ENCODE measurements at regions not wholly inside any gene's neighbourhood (a gene's known extent, or its start where the extent isn't known, plus 50 kb on each side); places are given as distances from the start of the nearest gene placed in this dataset.

GRCh38 chr9:543478-543877 is 298.0 kb upstream of the DMRT1 start:
- peaks cover 0 to 21% (median 0%) of the 10 kb centered on the region in 6 donors for H3K4me1 ChIP-seq
- no peaks in the 10 kb centered on the region for H3K36me3 ChIP-seq
- no peak overlapping the region for H3K4me3 ChIP-seq
- no peak for DNase-seq
- 44 to 83% (median 72%) methylated on average over 4 of the region's 4 CpGs for WGBS, 5 donors
- peaks cover 0 to 10% (median 0%) of the 10 kb centered on the region in 8 donors for H3K9me3 ChIP-seq
- intact Hi-C loops (cut with DNase I; ENCODE audit: low total_unique reads), result no loop called here
- TF ChIP-seq POLR2AphosphoS5 (IDR thresholded peaks at IDR 0.05) (no peak), CTCF (IDR thresholded peaks at IDR 0.05 in 8 of 11, conservative IDR thresholded peaks at IDR 0.05 in 3 of 11) (no peak), POLR2A (IDR thresholded peaks at IDR 0.05) (no peak)
- H3K27me3 ChIP-seq (replicated peaks in 1 of 7), result no peaks in the 10 kb centered on the region
- no peak overlapping the region for H3K27ac ChIP-seq

GRCh38 chr9:545480-545879 is 296.0 kb upstream of the DMRT1 start:
- DNase-seq, result no peak
- intact Hi-C loops (cut with DNase I; ENCODE audit: low total_unique reads), result no loop called here
- no peak for TF ChIP-seq POLR2A (IDR thresholded peaks at IDR 0.05)
- no peak for TF ChIP-seq POLR2AphosphoS5 (IDR thresholded peaks at IDR 0.05)
- TF ChIP-seq CTCF (IDR thresholded peaks at IDR 0.05 in 8 of 11, conservative IDR thresholded peaks at IDR 0.05 in 3 of 11), result no peak
- 65 to 86% (median 82%) methylated on average over 7 of the region's 7 CpGs for WGBS, 5 donors
- H3K27ac ChIP-seq, result peak overlapping the region in 1 of 8 donors; percentile 23
- no peak overlapping the region for H3K4me3 ChIP-seq
- peaks cover 0 to 21% (median 0%) of the 10 kb centered on the region in 6 donors for H3K4me1 ChIP-seq
- H3K27me3 ChIP-seq (replicated peaks in 1 of 7), result no peaks in the 10 kb centered on the region
- no peaks in the 10 kb centered on the region for H3K9me3 ChIP-seq
- H3K36me3 ChIP-seq, result no peaks in the 10 kb centered on the region

GRCh38 chr9:546235-546634 is 295.3 kb upstream of the DMRT1 start:
- peaks cover 0 to 21% (median 0%) of the 10 kb centered on the region in 6 donors for H3K4me1 ChIP-seq
- WGBS, 5 donors, result 71 to 82% (median 77%) methylated on average over 3 of the region's 3 CpGs
- H3K27me3 ChIP-seq (replicated peaks in 1 of 7), result no peaks in the 10 kb centered on the region
- H3K9me3 ChIP-seq, result no peaks in the 10 kb centered on the region
- intact Hi-C loops (cut with DNase I; ENCODE audit: low total_unique reads), result no loop called here
- no peaks in the 10 kb centered on the region for H3K36me3 ChIP-seq
- no peak for TF ChIP-seq POLR2AphosphoS5 (IDR thresholded peaks at IDR 0.05)
- no peak for TF ChIP-seq CTCF (IDR thresholded peaks at IDR 0.05 in 8 of 11, conservative IDR thresholded peaks at IDR 0.05 in 3 of 11)
- TF ChIP-seq POLR2A (IDR thresholded peaks at IDR 0.05), result no peak
- peak overlapping the region in 5 of 8 donors; percentile 16 to 43 (median 30) for H3K27ac ChIP-seq
- no peak overlapping the region for H3K4me3 ChIP-seq
- DNase-seq, result no peak

- intact Hi-C loops (cut with DNase I; ENCODE audit: low total_unique reads), result no loop called here
- H3K4me3 ChIP-seq, result peak overlapping the region in 1 of 8 donors; percentile 2
- H3K27ac ChIP-seq, result peak overlapping the region in 5 of 8 donors; percentile 27 to 43 (median 40)
- no peak for DNase-seq
- no peaks in the 10 kb centered on the region for H3K36me3 ChIP-seq
- H3K27me3 ChIP-seq (replicated peaks in 1 of 7), result no peaks in the 10 kb centered on the region
- TF ChIP-seq POLR2AphosphoS5 (IDR thresholded peaks at IDR 0.05) (no peak), CTCF (IDR thresholded peaks at IDR 0.05 in 8 of 11, conservative IDR thresholded peaks at IDR 0.05 in 3 of 11) (peak in 4 of 11 experiments; percentile 4 to 20 (median 14))
- peaks cover 0 to 21% (median 0%) of the 10 kb centered on the region in 6 donors for H3K4me1 ChIP-seq
- H3K9me3 ChIP-seq, result no peaks in the 10 kb centered on the region
- WGBS, 5 donors, result 27 to 53% (median 42%) methylated on average over 3 of the region's 3 CpGs
Observed at GRCh38 chr9:546797-547223, 294.7 kb upstream of the DMRT1 start.
